Liver (tissue), 8 donors: ENCODE measurements at regions not wholly inside any gene's neighbourhood (a gene's known extent, or its start where the extent isn't known, plus 50 kb on each side); places are given as distances from the start of the nearest gene placed in this dataset.

Experiments
- DNase-seq: peaks from one replicate; pipeline ENCODE4 v3.0.0-alpha.2; 2017; ENCODE audit warnings: low spot score
- H3K27ac ChIP-seq, 2 donors: one replicate each; pipeline ENCODE4 v1.7.0; 2013; ENCODE audit warnings: inconsistent platforms in 2 of 2, low read length in 2 of 2, control low read depth in 1 of 2, low read depth in 1 of 2, mild to moderate bottlenecking in 1 of 2
- H3K27me3 ChIP-seq, 4 donors: one replicate each; pipeline versions ENCODE4 v1.6.1 to v1.7.0; 2013; ENCODE audit warnings: low read length in 3 of 4, inconsistent platforms in 1 of 4, mild to moderate bottlenecking in 1 of 4, moderate library complexity in 1 of 4; ENCODE audit not compliant: control insufficient read depth in 4 of 4, insufficient read depth in 4 of 4
- H3K36me3 ChIP-seq, 4 donors: one replicate each; pipeline versions ENCODE4 v1.6.1 to v1.7.0; 2013; ENCODE audit warnings: low read length in 3 of 4, mild to moderate bottlenecking in 3 of 4, low read depth in 1 of 4, moderate library complexity in 1 of 4; ENCODE audit not compliant: control insufficient read depth in 4 of 4, insufficient read depth in 3 of 4
- H3K4me1 ChIP-seq, 4 donors: one replicate each; pipeline versions ENCODE4 v1.6.1 to v1.7.0; 2013; ENCODE audit warnings: low read length in 3 of 4, mild to moderate bottlenecking in 3 of 4, moderate library complexity in 1 of 4; ENCODE audit not compliant: control insufficient read depth in 4 of 4, insufficient read depth in 4 of 4
- H3K4me3 ChIP-seq, 3 donors: one replicate each; pipeline versions ENCODE4 v1.6.1 to v1.7.0; 2013; ENCODE audit warnings: low read length in 3 of 3, control low read depth in 1 of 3, low read depth in 1 of 3, mild to moderate bottlenecking in 1 of 3
- H3K9ac ChIP-seq, 2 donors: one replicate each; pipeline ENCODE4 v1.7.0; 2013; ENCODE audit warnings: low read length in 2 of 2, mild to moderate bottlenecking in 2 of 2, moderate library complexity in 2 of 2, control low read depth in 1 of 2, low read depth in 1 of 2
- H3K9me3 ChIP-seq, 4 donors: one replicate each; pipeline versions ENCODE4 v1.6.1 to v1.7.0; 2013; ENCODE audit warnings: low read length in 3 of 4; ENCODE audit not compliant: control insufficient read depth in 4 of 4
- FOXA1 ChIP-seq: IDR thresholded peaks from 2 replicates; pipeline ENCODE4 v1.6.1; 2016; ENCODE audit warnings: antibody characterized with exemption
- FOXA2 ChIP-seq: IDR thresholded peaks from 2 replicates; pipeline ENCODE4 v1.6.1; 2016; ENCODE audit warnings: antibody characterized with exemption
- GABPA ChIP-seq, 2 donors: IDR thresholded peaks in 1 of 2; conservative IDR thresholded peaks in 1 of 2; 2 replicates each; pipeline ENCODE4 v1.6.1; 2016; ENCODE audit warnings: antibody characterized with exemption in 2 of 2, mild to moderate bottlenecking in 1 of 2, moderate library complexity in 1 of 2
- HNF4A ChIP-seq, 2 donors: conservative IDR thresholded peaks; 2 replicates each; pipeline ENCODE4 v1.6.1; 2016; ENCODE audit warnings: antibody characterized with exemption in 2 of 2, mild to moderate bottlenecking in 2 of 2
- NR2F2 ChIP-seq: IDR thresholded peaks from 2 replicates; pipeline ENCODE4 v1.6.1; 2016; ENCODE audit warnings: antibody characterized with exemption
- RAD21 ChIP-seq, 2 donors: IDR thresholded peaks; 2 replicates each; pipeline ENCODE4 v1.6.1; 2016; ENCODE audit warnings: antibody characterized with exemption in 2 of 2, mild to moderate bottlenecking in 2 of 2
- RXRA ChIP-seq, 2 donors: IDR thresholded peaks; 2 replicates each; pipeline ENCODE4 v1.6.1; 2017 to 2018; ENCODE audit warnings: antibody characterized with exemption in 2 of 2, mild to moderate bottlenecking in 1 of 2
- SP1 ChIP-seq: IDR thresholded peaks from 2 replicates; pipeline ENCODE4 v1.6.1; 2018; ENCODE audit warnings: antibody characterized with exemption, mild to moderate bottlenecking
- YY1 ChIP-seq: IDR thresholded peaks from 2 replicates; pipeline ENCODE4 v1.6.1; 2016; ENCODE audit warnings: antibody characterized with exemption, mild to moderate bottlenecking
- ZBTB33 ChIP-seq: IDR thresholded peaks from 2 replicates; pipeline ENCODE4 v1.6.1; 2016; ENCODE audit warnings: antibody characterized with exemption
- WGBS: extraction: QIAGEN DNeasy Blood & Tissue Kit; methylation state at CpG from one replicate; pipeline ENCODE4 v1.1.7; 2013; 5-methylcytosine and 5-hydroxymethylcytosine counted together
- TF ChIP-seq, protein P1 (sequence below): IDR thresholded peaks from 2 replicates; pipeline ENCODE4 v1.6.1; 2016; ENCODE audit warnings: antibody characterized with exemption
- TF ChIP-seq, protein P2 (sequence below): fragments of 150-350 bp; IDR thresholded peaks from 2 replicates; pipeline ENCODE4 v1.5.1; 2017; ENCODE audit warnings: improper control_type of control experiment, low read depth, low read length; ENCODE audit not compliant: missing input control
- TF ChIP-seq, protein P3 (sequence below): IDR thresholded peaks from 2 replicates; pipeline ENCODE4 v1.6.1; 2016; ENCODE audit warnings: antibody characterized with exemption, mild to moderate bottlenecking
- TF ChIP-seq, protein P4 (sequence below): IDR thresholded peaks from 2 replicates; pipeline ENCODE4 v1.6.1; 2016; ENCODE audit warnings: antibody characterized with exemption
- donor health status: healthy.
- donor health status: healthy.
- donor health status: healthy.
- donor health status: healthy.
- donor health status: healthy.

DNA sequence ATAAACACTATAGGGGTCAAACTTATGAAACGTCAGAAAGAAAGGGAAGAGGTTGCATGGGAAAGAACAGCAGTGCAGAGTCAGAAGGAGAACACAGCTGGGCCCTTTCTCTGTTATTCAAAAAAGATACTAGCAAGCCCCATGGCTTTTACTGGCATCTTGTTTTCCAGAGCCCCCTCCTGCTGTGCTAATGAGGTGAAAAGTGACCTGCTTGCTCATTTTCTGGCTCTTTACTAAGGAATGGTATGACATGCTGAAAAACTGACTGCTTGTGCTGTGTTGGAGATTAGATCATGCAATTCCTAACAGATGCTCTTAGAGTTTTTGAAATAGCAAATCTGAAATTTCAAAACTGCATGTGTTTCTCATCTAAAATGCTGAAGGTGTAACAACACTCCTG is 541.6 kb upstream of the ALCAM start:
- no peak for DNase-seq
- no peak overlapping the region for H3K27ac ChIP-seq
- H3K9ac ChIP-seq, result no peak overlapping the region
- no peak overlapping the region for H3K4me3 ChIP-seq
- WGBS, result 23% methylated on average over 1 of the region's 1 CpG
- H3K9me3 ChIP-seq, result peaks cover 2 to 12% (median 4%) of the 10 kb centered on the region in 4 donors
- no peaks in the 10 kb centered on the region for H3K27me3 ChIP-seq
- H3K36me3 ChIP-seq, result no peaks in the 10 kb centered on the region
- H3K4me1 ChIP-seq, result no peaks in the 10 kb centered on the region
- TF ChIP-seq NR2F2 (no peak), SP1 (no peak), FOXA1 (no peak), YY1 (no peak), RAD21 (IDR thresholded peaks at IDR 0.05) (no peak)
- TF ChIP-seq, protein P1, sequence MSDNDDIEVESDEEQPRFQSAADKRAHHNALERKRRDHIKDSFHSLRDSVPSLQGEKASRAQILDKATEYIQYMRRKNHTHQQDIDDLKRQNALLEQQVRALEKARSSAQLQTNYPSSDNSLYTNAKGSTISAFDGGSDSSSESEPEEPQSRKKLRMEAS, result no peak
- TF ChIP-seq, protein P2, sequence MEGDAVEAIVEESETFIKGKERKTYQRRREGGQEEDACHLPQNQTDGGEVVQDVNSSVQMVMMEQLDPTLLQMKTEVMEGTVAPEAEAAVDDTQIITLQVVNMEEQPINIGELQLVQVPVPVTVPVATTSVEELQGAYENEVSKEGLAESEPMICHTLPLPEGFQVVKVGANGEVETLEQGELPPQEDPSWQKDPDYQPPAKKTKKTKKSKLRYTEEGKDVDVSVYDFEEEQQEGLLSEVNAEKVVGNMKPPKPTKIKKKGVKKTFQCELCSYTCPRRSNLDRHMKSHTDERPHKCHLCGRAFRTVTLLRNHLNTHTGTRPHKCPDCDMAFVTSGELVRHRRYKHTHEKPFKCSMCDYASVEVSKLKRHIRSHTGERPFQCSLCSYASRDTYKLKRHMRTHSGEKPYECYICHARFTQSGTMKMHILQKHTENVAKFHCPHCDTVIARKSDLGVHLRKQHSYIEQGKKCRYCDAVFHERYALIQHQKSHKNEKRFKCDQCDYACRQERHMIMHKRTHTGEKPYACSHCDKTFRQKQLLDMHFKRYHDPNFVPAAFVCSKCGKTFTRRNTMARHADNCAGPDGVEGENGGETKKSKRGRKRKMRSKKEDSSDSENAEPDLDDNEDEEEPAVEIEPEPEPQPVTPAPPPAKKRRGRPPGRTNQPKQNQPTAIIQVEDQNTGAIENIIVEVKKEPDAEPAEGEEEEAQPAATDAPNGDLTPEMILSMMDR, result no peak

DNA sequence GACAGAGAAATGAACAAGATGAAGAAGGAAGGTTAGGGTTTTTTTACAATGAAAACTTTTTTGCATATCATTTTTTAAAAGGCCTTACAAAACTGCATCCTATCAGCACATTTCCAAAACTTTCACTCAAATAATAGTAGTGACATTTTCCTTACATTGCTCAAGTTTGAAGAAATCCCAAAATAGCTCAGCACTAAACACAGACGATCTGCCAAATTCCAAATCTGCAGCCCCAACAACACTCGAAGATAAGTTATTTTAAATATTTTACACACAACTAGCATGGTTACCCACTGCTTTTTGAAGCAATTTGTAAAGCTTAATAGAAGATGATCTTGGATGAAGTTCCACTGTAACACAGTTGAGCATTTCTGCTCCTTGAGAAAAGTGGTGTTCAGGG is 535.6 kb upstream of the ALCAM start:
- Histone ChIP-seq H3K9me3 (no peaks in the 10 kb centered on the region), H3K27ac (no peak overlapping the region), H3K36me3 (no peaks in the 10 kb centered on the region), H3K4me3 (no peak overlapping the region), H3K27me3 (no peaks in the 10 kb centered on the region), H3K4me1 (no peaks in the 10 kb centered on the region), H3K9ac (no peak overlapping the region)
- TF ChIP-seq GABPA (IDR thresholded peaks at IDR 0.05 in 1 of 2, conservative IDR thresholded peaks at IDR 0.05 in 1 of 2) (no peak), NR2F2 (no peak), ZBTB33 (no peak), HNF4A (conservative IDR thresholded peaks at IDR 0.05) (no peak), FOXA2 (no peak), FOXA1 (no peak), SP1 (no peak), YY1 (no peak), RXRA (IDR thresholded peaks at IDR 0.05) (no peak)
- TF ChIP-seq, protein P3, sequence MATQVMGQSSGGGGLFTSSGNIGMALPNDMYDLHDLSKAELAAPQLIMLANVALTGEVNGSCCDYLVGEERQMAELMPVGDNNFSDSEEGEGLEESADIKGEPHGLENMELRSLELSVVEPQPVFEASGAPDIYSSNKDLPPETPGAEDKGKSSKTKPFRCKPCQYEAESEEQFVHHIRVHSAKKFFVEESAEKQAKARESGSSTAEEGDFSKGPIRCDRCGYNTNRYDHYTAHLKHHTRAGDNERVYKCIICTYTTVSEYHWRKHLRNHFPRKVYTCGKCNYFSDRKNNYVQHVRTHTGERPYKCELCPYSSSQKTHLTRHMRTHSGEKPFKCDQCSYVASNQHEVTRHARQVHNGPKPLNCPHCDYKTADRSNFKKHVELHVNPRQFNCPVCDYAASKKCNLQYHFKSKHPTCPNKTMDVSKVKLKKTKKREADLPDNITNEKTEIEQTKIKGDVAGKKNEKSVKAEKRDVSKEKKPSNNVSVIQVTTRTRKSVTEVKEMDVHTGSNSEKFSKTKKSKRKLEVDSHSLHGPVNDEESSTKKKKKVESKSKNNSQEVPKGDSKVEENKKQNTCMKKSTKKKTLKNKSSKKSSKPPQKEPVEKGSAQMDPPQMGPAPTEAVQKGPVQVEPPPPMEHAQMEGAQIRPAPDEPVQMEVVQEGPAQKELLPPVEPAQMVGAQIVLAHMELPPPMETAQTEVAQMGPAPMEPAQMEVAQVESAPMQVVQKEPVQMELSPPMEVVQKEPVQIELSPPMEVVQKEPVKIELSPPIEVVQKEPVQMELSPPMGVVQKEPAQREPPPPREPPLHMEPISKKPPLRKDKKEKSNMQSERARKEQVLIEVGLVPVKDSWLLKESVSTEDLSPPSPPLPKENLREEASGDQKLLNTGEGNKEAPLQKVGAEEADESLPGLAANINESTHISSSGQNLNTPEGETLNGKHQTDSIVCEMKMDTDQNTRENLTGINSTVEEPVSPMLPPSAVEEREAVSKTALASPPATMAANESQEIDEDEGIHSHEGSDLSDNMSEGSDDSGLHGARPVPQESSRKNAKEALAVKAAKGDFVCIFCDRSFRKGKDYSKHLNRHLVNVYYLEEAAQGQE, result no peak
- TF ChIP-seq, protein P4, sequence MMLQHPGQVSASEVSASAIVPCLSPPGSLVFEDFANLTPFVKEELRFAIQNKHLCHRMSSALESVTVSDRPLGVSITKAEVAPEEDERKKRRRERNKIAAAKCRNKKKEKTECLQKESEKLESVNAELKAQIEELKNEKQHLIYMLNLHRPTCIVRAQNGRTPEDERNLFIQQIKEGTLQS, result no peak
- TF ChIP-seq, protein P2, result no peak
- TF ChIP-seq, protein P1, result no peak
- DNase-seq, result no peak
- 62% methylated on average over 2 of the region's 2 CpGs for WGBS
